Esophagus muscularis mucosa (tissue), 4 donors: ENCODE measurements at regions not wholly inside any gene's neighbourhood (a gene's known extent, or its start where the extent isn't known, plus 50 kb on each side); places are given as distances from the start of the nearest gene placed in this dataset.

ENCODE experiments used
- DNase-seq: peaks from one replicate; pipeline ENCODE4 v3.0.0-alpha.2; 2017; ENCODE audit errors: extremely low spot score
- H3K27ac ChIP-seq, 4 donors: fragments of 200-600 bp; sonication (generic); replicated peaks in 1 of 4; 1 replicate in 3 of 4; 2 replicates in 1 of 4; pipeline ENCODE4 v1.5.1; 2016 to 2019; ENCODE audit warnings: mild to moderate bottlenecking in 1 of 4
- H3K27me3 ChIP-seq, 4 donors: fragments of 200-600 bp; sonication (generic); one replicate each; pipeline versions ENCODE4 v1.5.1 to v1.6.0; 2016 to 2019
- H3K36me3 ChIP-seq, 4 donors: fragments of 200-600 bp; sonication (generic); one replicate each; pipeline ENCODE4 v1.5.1; 2016 to 2019
- H3K4me1 ChIP-seq, 4 donors: fragments of 200-600 bp; sonication (generic); one replicate each; pipeline ENCODE4 v1.5.1; 2016 to 2019
- H3K4me3 ChIP-seq, 4 donors: fragments of 200-600 bp; sonication (generic); 1 replicate in 2 of 4; 2 replicates in 2 of 4; pipeline ENCODE4 v1.5.1; 2016 to 2019; ENCODE audit warnings: mild to moderate bottlenecking in 4 of 4, moderate library complexity in 1 of 4
- H3K9me3 ChIP-seq, 4 donors: fragments of 200-600 bp; sonication (generic); 1 replicate in 3 of 4; 2 replicates in 1 of 4; pipeline ENCODE4 v1.5.1; 2016 to 2019
- CTCF ChIP-seq, 3 experiments: fragments of 200-600 bp in 2 of 3; fragments of 450-650 bp in 1 of 3; sonication (generic) in 2 of 3; IDR thresholded peaks; one replicate each; pipeline ENCODE4 v1.5.1; 2017 to 2019; ENCODE audit warnings: antibody characterized with exemption in 3 of 3, mild to moderate bottlenecking in 2 of 3, moderate library complexity in 1 of 3
- EP300 ChIP-seq: sonication (generic); formaldehyde crosslinking; IDR thresholded peaks from one replicate; pipeline ENCODE4 v1.6.1; 2017; ENCODE audit warnings: antibody characterized with exemption
- POLR2A ChIP-seq: fragments of 450-650 bp; IDR thresholded peaks from one replicate; pipeline ENCODE4 v1.6.1; 2017; ENCODE audit warnings: antibody characterized with exemption, moderate library complexity, mild to moderate bottlenecking, low read depth
- POLR2AphosphoS5 ChIP-seq, 2 donors: sonication (generic); formaldehyde crosslinking; IDR thresholded peaks; one replicate each; pipeline ENCODE4 v1.6.1; 2017; ENCODE audit warnings: antibody characterized with exemption in 2 of 2
- WGBS: methylation state at CpG from one replicate; pipeline ENCODE4 v1.1.5; 2018; 5-methylcytosine and 5-hydroxymethylcytosine counted together
- intact Hi-C: fragments of 100-400 bp; cut with DNase I; formaldehyde crosslinking; loops from one replicate; pipeline ENCODE4 v1.15.1; 2023

- Histone ChIP-seq H3K27ac (no peak overlapping the region), H3K36me3 (no peaks in the 10 kb centered on the region), H3K4me1 (no peaks in the 10 kb centered on the region), H3K27me3 (no peaks in the 10 kb centered on the region), H3K9me3 (peaks cover 0 to 7% (median 0%) of the 10 kb centered on the region in 4 donors), H3K4me3 (no peak overlapping the region)
- no peak for TF ChIP-seq EP300
- no peak for TF ChIP-seq POLR2A
- TF ChIP-seq CTCF (IDR thresholded peaks at IDR 0.05) = no peak
- TF ChIP-seq POLR2AphosphoS5 (IDR thresholded peaks at IDR 0.05) = no peak
- DNase-seq = no peak
- 74% methylated on average over 2 of the region's 2 CpGs for WGBS
- intact Hi-C loops = no loop called here
Observed at GRCh38 chr11:81942646-81943045, 791.0 kb downstream of the FAM181B start.

GRCh38 chr11:81941998-81942397 lies 791.7 kb downstream of the FAM181B start:
- TF ChIP-seq POLR2AphosphoS5 (IDR thresholded peaks at IDR 0.05) = no peak
- TF ChIP-seq CTCF (IDR thresholded peaks at IDR 0.05) = no peak
- TF ChIP-seq EP300 = no peak
- no peak for TF ChIP-seq POLR2A
- no peak for DNase-seq
- Histone ChIP-seq H3K9me3 (peaks cover 0 to 8% (median 0%) of the 10 kb centered on the region in 4 donors), H3K36me3 (no peaks in the 10 kb centered on the region), H3K27me3 (no peaks in the 10 kb centered on the region), H3K4me3 (no peak overlapping the region), H3K4me1 (no peaks in the 10 kb centered on the region), H3K27ac (no peak overlapping the region)
- WGBS = 55% methylated on average over 2 of the region's 2 CpGs
- intact Hi-C loops = no loop called here

- Histone ChIP-seq H3K27ac (no peak overlapping the region), H3K9me3 (no peaks in the 10 kb centered on the region), H3K4me1 (no peaks in the 10 kb centered on the region), H3K36me3 (no peaks in the 10 kb centered on the region), H3K4me3 (no peak overlapping the region), H3K27me3 (no peaks in the 10 kb centered on the region)
- intact Hi-C loops = no loop called here
- DNase-seq = no peak
- TF ChIP-seq POLR2AphosphoS5 (IDR thresholded peaks at IDR 0.05) (no peak), POLR2A (no peak), CTCF (IDR thresholded peaks at IDR 0.05) (no peak), EP300 (no peak)
- 94% methylated on average over 2 of the region's 2 CpGs for WGBS
Observed at GRCh38 chr11:81932303-81932702, 801.4 kb downstream of the FAM181B start.

- TF ChIP-seq POLR2A = no peak
- no peak for TF ChIP-seq POLR2AphosphoS5 (IDR thresholded peaks at IDR 0.05)
- no peak for TF ChIP-seq CTCF (IDR thresholded peaks at IDR 0.05)
- TF ChIP-seq EP300 = no peak
- H3K9me3 ChIP-seq = no peaks in the 10 kb centered on the region
- no peak overlapping the region for H3K4me3 ChIP-seq
- DNase-seq = no peak
- H3K36me3 ChIP-seq = no peaks in the 10 kb centered on the region
- no peaks in the 10 kb centered on the region for H3K27me3 ChIP-seq
- H3K4me1 ChIP-seq = no peaks in the 10 kb centered on the region
- intact Hi-C loops = no loop called here
- no peak overlapping the region for H3K27ac ChIP-seq
Observed at GRCh38 chr11:81920205-81920604, 813.5 kb downstream of the FAM181B start.

GRCh38 chr11:81916451-81916850 lies 817.2 kb downstream of the FAM181B start:
- intact Hi-C loops = no loop called here
- Histone ChIP-seq H3K9me3 (no peaks in the 10 kb centered on the region), H3K27me3 (no peaks in the 10 kb centered on the region), H3K4me3 (no peak overlapping the region), H3K36me3 (no peaks in the 10 kb centered on the region), H3K4me1 (no peaks in the 10 kb centered on the region), H3K27ac (no peak overlapping the region)
- no peak for DNase-seq
- WGBS = 93% methylated on average over 1 of the region's 1 CpG
- TF ChIP-seq EP300 (no peak), POLR2AphosphoS5 (IDR thresholded peaks at IDR 0.05) (no peak), CTCF (IDR thresholded peaks at IDR 0.05) (no peak), POLR2A (no peak)
